Hepatocyte (in vitro differentiated cells): ENCODE measurements at regions not wholly inside any gene's neighbourhood (a gene's known extent, or its start where the extent isn't known, plus 50 kb on each side); places are given as distances from the start of the nearest gene placed in this dataset.

ENCODE experiments used
- CTCF ChIP-seq: fragments of 200-600 bp; sonication (generic); IDR thresholded peaks from 2 replicates; pipeline ENCODE4 v1.5.1; 2016; ENCODE audit warnings: antibody characterized with exemption, mild to moderate bottlenecking; ENCODE audit not compliant: poor library complexity
- EZH2 ChIP-seq: fragments of 200-600 bp; sonication (generic); IDR thresholded peaks from 2 replicates; pipeline ENCODE4 v1.6.1; 2016; ENCODE audit warnings: antibody characterized with exemption, mild to moderate bottlenecking, borderline replicate concordance

- TF ChIP-seq CTCF, result no peak
- TF ChIP-seq EZH2, result no peak
Measured at GRCh38 chrX:45889471-45889870, 655.8 kb downstream of the ZNF674 start.
